GM10266 (cell line): ENCODE measurements at regions not wholly inside any gene's neighbourhood (a gene's known extent, or its start where the extent isn't known, plus 50 kb on each side); places are given as distances from the start of the nearest gene placed in this dataset.
"Not testable (repeated sequence)": the region's sequence is repeated elsewhere in the genome, so short reads cannot be mapped to it uniquely, and the experiment has no call there.

Source experiments
- DNase-seq: peaks from one replicate; pipeline ENCODE4 v3.0.0; 2012; ENCODE audit errors: extremely low spot score
- CTCF ChIP-seq: IDR thresholded peaks from 2 replicates; pipeline ENCODE4 v1.5.1; 2012; ENCODE audit warnings: mild to moderate bottlenecking, low read depth; ENCODE audit not compliant: control insufficient read depth, insufficient read depth; ENCODE audit errors: missing control alignments

- no peak for DNase-seq
Observed at GRCh38 chr13:22903925-22904324, 276.9 kb upstream of the SGCG start.

GRCh38 chr13:22915442-22916082, 265.2 kb upstream of the SGCG start:
- no peak for TF ChIP-seq CTCF
- DNase-seq, result no peak

More at GRCh38 chr13:22903925-22904324, 276.9 kb upstream of the SGCG start:
- TF ChIP-seq CTCF, result no peak

GRCh38 chr13:22916276-22916675, 264.5 kb upstream of the SGCG start:
- DNase-seq, result not testable (repeated sequence)

- no peak for TF ChIP-seq CTCF
Observed at GRCh38 chr13:22925881-22926747, 254.7 kb upstream of the SGCG start.

GRCh38 chr13:22926748-22927400, 253.9 kb upstream of the SGCG start:
- no peak for TF ChIP-seq CTCF
- no peak for DNase-seq

More at GRCh38 chr13:22925881-22926747, 254.7 kb upstream of the SGCG start:
- DNase-seq, result no peak

- DNase-seq, result not testable (repeated sequence)
Observed at GRCh38 chr13:22927845-22928244, 252.9 kb upstream of the SGCG start.

- TF ChIP-seq CTCF, result no peak
- DNase-seq, result no peak
Observed at GRCh38 chr13:22929381-22930126, 251.2 kb upstream of the SGCG start.
